ENCODE measurements at regions not wholly inside any gene's neighbourhood (a gene's known extent, or its start where the extent isn't known, plus 50 kb on each side); places are given as distances from the start of the nearest gene placed in this dataset.

- no peak overlapping the region for H3K9ac ChIP-seq (ENCODE audit: low read length)
- Mint-ChIP-seq H3K9me3 (ENCODE audit: unreplicated experiment) (peaks cover 4% of the 10 kb centered on the region), H3K27me3 (ENCODE audit: low read depth, unreplicated experiment) (peaks cover 10% of the 10 kb centered on the region), H3K36me3 (ENCODE audit: low read depth, unreplicated experiment) (peaks cover 2% of the 10 kb centered on the region), H3K27ac (ENCODE audit: unreplicated experiment) (no peak overlapping the region), H3K4me3 (ENCODE audit: unreplicated experiment) (no peak overlapping the region), H3K4me1 (ENCODE audit: low read depth, unreplicated experiment) (peaks cover 15% of the 10 kb centered on the region)
- TF ChIP-seq CTCF (IDR thresholded peaks at IDR 0.05; ENCODE audit: insufficient read depth, low read depth, low read length) (no peak), EZH2 (IDR thresholded peaks at IDR 0.05; ENCODE audit: insufficient read depth, low read length) (no peak)
- H3K4me2 ChIP-seq (ENCODE audit: low read length) = no peak overlapping the region
- H3K27me3 ChIP-seq (ENCODE audit: insufficient read depth, low read length) = no peaks in the 10 kb centered on the region
- no peak overlapping the region for H3K4me3 ChIP-seq (ENCODE audit: insufficient read depth, low read depth, low read length)
- no peaks in the 10 kb centered on the region for H4K20me1 ChIP-seq (ENCODE audit: insufficient read depth, low read length)
- H2AFZ ChIP-seq (ENCODE audit: low read depth, low read length) = no peak overlapping the region
- DNase-seq (ENCODE audit: low read depth) (no peak), FAIRE-seq (no peak)
- H3K36me3 ChIP-seq (ENCODE audit: insufficient read depth, low read length) = no peaks in the 10 kb centered on the region
- H3K9me3 ChIP-seq (ENCODE audit: insufficient read depth, low read depth, low read length) = no peaks in the 10 kb centered on the region
- H3K27ac ChIP-seq (ENCODE audit: low read depth, low read length) = no peak overlapping the region
- H3K4me1 ChIP-seq (ENCODE audit: insufficient read depth, low read length) = no peaks in the 10 kb centered on the region
- H3K79me2 ChIP-seq (ENCODE audit: insufficient read depth, low read length) = no peaks in the 10 kb centered on the region
These were observed 129.2 kb upstream of the ADRA1B start for GRCh38 chr5:159786901-159787691.

- Histone ChIP-seq H2AFZ (ENCODE audit: low read depth, low read length) (no peak overlapping the region), H4K20me1 (ENCODE audit: insufficient read depth, low read length) (no peaks in the 10 kb centered on the region), H3K9me3 (ENCODE audit: insufficient read depth, low read depth, low read length) (no peaks in the 10 kb centered on the region), H3K9ac (ENCODE audit: low read length) (no peak overlapping the region), H3K79me2 (ENCODE audit: insufficient read depth, low read length) (no peaks in the 10 kb centered on the region), H3K4me1 (ENCODE audit: insufficient read depth, low read length) (no peaks in the 10 kb centered on the region), H3K36me3 (ENCODE audit: insufficient read depth, low read length) (no peaks in the 10 kb centered on the region), H3K4me3 (ENCODE audit: insufficient read depth, low read depth, low read length) (no peak overlapping the region), H3K27me3 (ENCODE audit: insufficient read depth, low read length) (no peaks in the 10 kb centered on the region), H3K27ac (ENCODE audit: low read depth, low read length) (no peak overlapping the region), H3K4me2 (ENCODE audit: low read length) (no peak overlapping the region)
- DNase-seq (ENCODE audit: low read depth) (no peak), FAIRE-seq (no peak)
- Mint-ChIP-seq H3K36me3 (ENCODE audit: low read depth, unreplicated experiment) (peaks cover 2% of the 10 kb centered on the region), H3K9me3 (ENCODE audit: unreplicated experiment) (no peaks in the 10 kb centered on the region), H3K4me3 (ENCODE audit: unreplicated experiment) (no peak overlapping the region), H3K27me3 (ENCODE audit: low read depth, unreplicated experiment) (peaks cover 10% of the 10 kb centered on the region), H3K27ac (ENCODE audit: unreplicated experiment) (no peak overlapping the region), H3K4me1 (ENCODE audit: low read depth, unreplicated experiment) (peaks cover 15% of the 10 kb centered on the region)
- TF ChIP-seq EZH2 (IDR thresholded peaks at IDR 0.05; ENCODE audit: insufficient read depth, low read length) = no peak
- no peak for TF ChIP-seq CTCF (IDR thresholded peaks at IDR 0.05; ENCODE audit: insufficient read depth, low read depth, low read length)
These were observed 128.4 kb upstream of the ADRA1B start for GRCh38 chr5:159787837-159788236.

GRCh38 chr5:159788835-159789331 lies 127.4 kb upstream of the ADRA1B start:
- Mint-ChIP-seq H3K27ac (ENCODE audit: unreplicated experiment) (no peak overlapping the region), H3K36me3 (ENCODE audit: low read depth, unreplicated experiment) (peaks cover 1% of the 10 kb centered on the region), H3K4me3 (ENCODE audit: unreplicated experiment) (no peak overlapping the region), H3K4me1 (ENCODE audit: low read depth, unreplicated experiment) (peaks cover 9% of the 10 kb centered on the region), H3K9me3 (ENCODE audit: unreplicated experiment) (no peaks in the 10 kb centered on the region), H3K27me3 (ENCODE audit: low read depth, unreplicated experiment) (peaks cover 10% of the 10 kb centered on the region)
- Histone ChIP-seq H3K4me1 (ENCODE audit: insufficient read depth, low read length) (no peaks in the 10 kb centered on the region), H3K36me3 (ENCODE audit: insufficient read depth, low read length) (no peaks in the 10 kb centered on the region), H3K4me2 (ENCODE audit: low read length) (no peak overlapping the region), H3K27ac (ENCODE audit: low read depth, low read length) (no peak overlapping the region), H3K27me3 (ENCODE audit: insufficient read depth, low read length) (no peaks in the 10 kb centered on the region), H4K20me1 (ENCODE audit: insufficient read depth, low read length) (no peaks in the 10 kb centered on the region), H3K9ac (ENCODE audit: low read length) (no peak overlapping the region), H2AFZ (ENCODE audit: low read depth, low read length) (no peak overlapping the region), H3K9me3 (ENCODE audit: insufficient read depth, low read depth, low read length) (no peaks in the 10 kb centered on the region), H3K4me3 (ENCODE audit: insufficient read depth, low read depth, low read length) (no peak overlapping the region), H3K79me2 (ENCODE audit: insufficient read depth, low read length) (no peaks in the 10 kb centered on the region)
- FAIRE-seq (no peak), DNase-seq (ENCODE audit: low read depth) (no peak)
- no peak for TF ChIP-seq CTCF (IDR thresholded peaks at IDR 0.05; ENCODE audit: insufficient read depth, low read depth, low read length)
- TF ChIP-seq EZH2 (IDR thresholded peaks at IDR 0.05; ENCODE audit: insufficient read depth, low read length) = no peak
